IMR-90 (cell line): ENCODE measurements at regions not wholly inside any gene's neighbourhood (a gene's known extent, or its start where the extent isn't known, plus 50 kb on each side); places are given as distances from the start of the nearest gene placed in this dataset.
"Not testable (repeated sequence)": the region's sequence is repeated elsewhere in the genome, so short reads cannot be mapped to it uniquely, and the experiment has no call there.

Experiments
- ATAC-seq: fragments of 200-7000 bp; cut with Tn5 transposase; 2 replicates; pipeline ENCODE4 v1.9.1; 2020; ENCODE audit warnings: low read depth, mild to moderate bottlenecking, moderate library complexity
- BruUV-seq: library from RNA; stranded (reverse); fragments of 400-500 nt; replicated peaks from 2 replicates; lab custom pipeline; 2021; lab: Mats Ljungman, UMichigan
- CTCF ChIA-PET: fragments of 300-600 bp; formaldehyde crosslinking; extraction: SDS; loops from one replicate; lab custom pipeline; 2021; ENCODE audit warnings: antibody characterized with exemption; lab: Yijun Ruan, JAX
- POLR2A ChIA-PET: fragments of 300-600 bp; sonication (Branson Sonifier 250); formaldehyde crosslinking; loops from one replicate; lab custom pipeline; 2022; ENCODE audit warnings: antibody characterized with exemption; ENCODE audit not compliant: unreplicated experiment; lab: Charles Lee
- DNase-seq: peaks from one replicate; pipeline ENCODE4 v3.0.0; 2013
- H2AFZ ChIP-seq: replicated peaks from 2 replicates; pipeline ENCODE3; 2013; ENCODE audit warnings: low read length, mild to moderate bottlenecking; ENCODE audit not compliant: poor library complexity
- H2AK5ac ChIP-seq: 2 replicates; pipeline ENCODE4 v1.6.1; 2013; ENCODE audit warnings: low read depth, low read length, inconsistent platforms
- H2AK9ac ChIP-seq: replicated peaks from 2 replicates; pipeline ENCODE3; 2013; ENCODE audit warnings: mild to moderate bottlenecking, low read depth, low read length, moderate library complexity; ENCODE audit not compliant: poor library complexity
- H2BK120ac ChIP-seq: 2 replicates; pipeline ENCODE4 v1.6.1; 2013; ENCODE audit warnings: low read depth, low read length, inconsistent platforms
- H2BK15ac ChIP-seq: 3 replicates; pipeline ENCODE4 v1.6.1; 2013; ENCODE audit warnings: low read depth, low read length, inconsistent platforms
- H2BK20ac ChIP-seq: 2 replicates; pipeline ENCODE4 v1.6.1; 2013; ENCODE audit warnings: low read depth, mild to moderate bottlenecking, inconsistent platforms, low read length, moderate library complexity
- H2BK5ac ChIP-seq: 2 replicates; pipeline ENCODE4 v1.6.1; 2013; ENCODE audit warnings: mild to moderate bottlenecking, low read depth, low read length, inconsistent platforms; ENCODE audit not compliant: poor library complexity, severe bottlenecking
- H3K14ac ChIP-seq: replicated peaks from 2 replicates; pipeline ENCODE4 v1.6.1; 2013; ENCODE audit warnings: low read depth, low read length, inconsistent platforms
- H3K18ac ChIP-seq: 2 replicates; pipeline ENCODE4 v1.6.1; 2013; ENCODE audit warnings: low read depth, low read length, control low read depth
- H3K23ac ChIP-seq: 2 replicates; pipeline ENCODE4 v1.6.1; 2013; ENCODE audit warnings: low read depth, low read length, inconsistent platforms
- H3K27ac ChIP-seq: 2 replicates; pipeline ENCODE4 v1.5.1; 2013; ENCODE audit warnings: mild to moderate bottlenecking, control low read depth, low read length; ENCODE audit not compliant: insufficient read depth
- H3K27me3 ChIP-seq: 2 replicates; pipeline ENCODE4 v1.6.1; 2013; ENCODE audit warnings: low read length; ENCODE audit not compliant: control insufficient read depth, insufficient read depth
- H3K36me3 ChIP-seq: 2 replicates; pipeline ENCODE4 v1.6.1; 2013; ENCODE audit warnings: low read length, mixed read lengths; ENCODE audit not compliant: control insufficient read depth, insufficient read depth
- H3K4ac ChIP-seq: 2 replicates; pipeline ENCODE4 v1.6.1; 2013; ENCODE audit warnings: low read depth, low read length, inconsistent platforms
- H3K4me1 ChIP-seq: 2 replicates; pipeline ENCODE4 v1.6.1; 2013; ENCODE audit warnings: low read length, mixed read lengths; ENCODE audit not compliant: control insufficient read depth, insufficient read depth
- H3K4me2 ChIP-seq: 2 replicates; pipeline ENCODE4 v1.6.1; 2013; ENCODE audit warnings: low read depth, mild to moderate bottlenecking, control low read depth, low read length, moderate library complexity
- H3K4me3 ChIP-seq: 2 replicates; pipeline ENCODE4 v1.5.1; 2013; ENCODE audit warnings: low read depth, mild to moderate bottlenecking, control low read depth, low read length, moderate library complexity; ENCODE audit not compliant: insufficient read depth
- H3K56ac ChIP-seq: 2 replicates; pipeline ENCODE4 v1.6.1; 2013; ENCODE audit warnings: low read length, inconsistent platforms; ENCODE audit not compliant: insufficient read depth; ENCODE audit errors: extremely low read depth
- H3K79me1 ChIP-seq, 2 experiments: 2 replicates each; pipeline ENCODE4 v1.6.1; 2013; ENCODE audit warnings: low read length in 2 of 2, inconsistent platforms in 1 of 2, low read depth in 1 of 2
- H3K9ac ChIP-seq: 2 replicates; pipeline ENCODE4 v1.6.1; 2013; ENCODE audit warnings: low read depth, low read length, control low read depth
- H3K9me1 ChIP-seq: 2 replicates; pipeline ENCODE4 v1.6.1; 2013; ENCODE audit warnings: low read length, inconsistent platforms; ENCODE audit not compliant: insufficient read depth
- H3K9me3 ChIP-seq: 2 replicates; pipeline ENCODE4 v1.6.1; 2013; ENCODE audit warnings: low read length; ENCODE audit not compliant: control insufficient read depth, insufficient read depth
- H4K20me1 ChIP-seq: 2 replicates; pipeline ENCODE4 v1.6.1; 2013; ENCODE audit warnings: low read length, inconsistent platforms; ENCODE audit not compliant: insufficient read depth
- H4K5ac ChIP-seq: 2 replicates; pipeline ENCODE4 v1.6.1; 2013; ENCODE audit warnings: mild to moderate bottlenecking, low read depth, low read length, control low read depth
- H4K8ac ChIP-seq, 2 experiments: 2 replicates each; pipeline ENCODE4 v1.6.1; 2013; ENCODE audit warnings: low read depth in 2 of 2, low read length in 2 of 2, control low read depth in 1 of 2, inconsistent platforms in 1 of 2
- H4K91ac ChIP-seq: 2 replicates; pipeline ENCODE4 v1.6.1; 2013; ENCODE audit warnings: low read depth, low read length, inconsistent platforms; ENCODE audit not compliant: insufficient read depth
- WGBS, 2 experiments: methylation state at CpG; one replicate each; pipeline versions ENCODE4 v1.1.5 to v1.1.7; 2013; ENCODE audit warnings: missing lambda C conversion rate in 2 of 2; ENCODE audit not compliant: insufficient read length in 1 of 2; ENCODE audit errors: extremely low coverage in 2 of 2; 5-methylcytosine and 5-hydroxymethylcytosine counted together
- dilution Hi-C: fragments of 300-500 bp; cut with HindIII; formaldehyde crosslinking; loops from one replicate; pipeline ENCODE4 v1.14.3; 2018; ENCODE audit warnings: low sequenced_read_pairs; ENCODE audit not compliant: unreplicated experiment
- in situ Hi-C: fragments of 300-500 bp; cut with MboI; formaldehyde crosslinking; loops from 3 replicates; pipeline ENCODE4 v1.14.3; 2019; ENCODE audit warnings: low sequenced_read_pairs, inconsistent platforms, mixed read lengths
- intact Hi-C: fragments of 100-400 bp; cut with micrococcal nuclease; formaldehyde crosslinking; loops from 2 replicates; pipeline ENCODE4 v1.10.0; 2022

DNA sequence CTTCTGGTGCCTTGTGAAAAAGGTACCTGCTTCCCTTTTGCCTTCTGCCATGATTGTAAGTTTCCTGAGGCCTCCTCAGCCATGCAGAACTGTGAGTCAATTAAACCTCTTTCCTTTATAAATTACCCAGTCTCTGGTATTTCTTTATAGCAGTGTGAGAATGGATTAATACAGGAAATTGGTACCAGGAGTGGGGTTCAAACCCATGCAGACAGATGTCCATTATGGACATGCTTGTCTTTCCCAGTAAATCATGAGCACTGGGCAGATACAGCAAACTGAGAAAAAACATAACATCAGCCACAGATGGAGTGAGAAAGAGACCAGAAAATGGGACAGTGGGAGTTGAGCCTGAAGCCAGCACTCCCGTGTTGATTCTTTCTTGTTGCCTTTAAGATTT is 127.5 kb downstream of the TFCP2L1 start:
- H4K8ac ChIP-seq, H3K14ac ChIP-seq, intact Hi-C loops, H2AK9ac ChIP-seq, dilution Hi-C loops, H3K27ac ChIP-seq, CTCF ChIA-PET, H3K23ac ChIP-seq, BruUV-seq, in situ Hi-C loops, H3K4me1 ChIP-seq, ATAC-seq, DNase-seq, H3K9ac ChIP-seq, H4K20me1 ChIP-seq, H4K91ac ChIP-seq, H2AK5ac ChIP-seq, H3K4me2 ChIP-seq, H3K4ac ChIP-seq, POLR2A ChIA-PET, H2AFZ ChIP-seq, H3K4me3 ChIP-seq, H3K27me3 ChIP-seq, H2BK15ac ChIP-seq, H3K9me1 ChIP-seq, H3K36me3 ChIP-seq, H2BK5ac ChIP-seq, H2BK20ac ChIP-seq, H3K79me1 ChIP-seq, H3K56ac ChIP-seq, H3K9me3 ChIP-seq, H4K5ac ChIP-seq, H2BK120ac ChIP-seq, H3K18ac ChIP-seq: not testable (repeated sequence)
- no CpG with 5 or more reads among the region's 1 CpG for WGBS, 2 experiments
